ENCODE measurements at regions not wholly inside any gene's neighbourhood (a gene's known extent, or its start where the extent isn't known, plus 50 kb on each side); places are given as distances from the start of the nearest gene placed in this dataset.

GRCh38 chr2:138333121-138333520, 168.4 kb upstream of the SPOPL start:
- H3K4me1 ChIP-seq (replicated peaks in 1 of 2), result peaks cover 9 to 15% of the 10 kb centered on the region in 2 donors
- intact Hi-C loops (cut with DNase I), result no loop called here
- no peak for DNase-seq
- H3K9me3 ChIP-seq (replicated peaks in 1 of 3), result no peaks in the 10 kb centered on the region
- H3K27me3 ChIP-seq, result no peaks in the 10 kb centered on the region
- H3K36me3 ChIP-seq (replicated peaks in 1 of 2), result no peaks in the 10 kb centered on the region
- H3K27ac ChIP-seq, result no peak overlapping the region
- TF ChIP-seq POLR2A (IDR thresholded peaks at IDR 0.05), result no peak
- no peak for TF ChIP-seq CTCF (IDR thresholded peaks at IDR 0.05)
- no peak overlapping the region for H3K4me3 ChIP-seq

GRCh38 chr2:138333677-138334076, 167.9 kb upstream of the SPOPL start:
- DNase-seq, result no peak
- Histone ChIP-seq H3K36me3 (replicated peaks in 1 of 2) (no peaks in the 10 kb centered on the region), H3K4me1 (replicated peaks in 1 of 2) (peaks cover 4 to 11% of the 10 kb centered on the region in 2 donors), H3K27me3 (no peaks in the 10 kb centered on the region), H3K27ac (no peak overlapping the region), H3K9me3 (replicated peaks in 1 of 3) (no peaks in the 10 kb centered on the region), H3K4me3 (no peak overlapping the region)
- TF ChIP-seq CTCF (IDR thresholded peaks at IDR 0.05) (no peak), POLR2A (IDR thresholded peaks at IDR 0.05) (no peak)
- WGBS, 4 donors, result 89 to 100% (median 91%) methylated on average over 1 of the region's 1 CpG
- intact Hi-C loops (cut with DNase I), result no loop called here

GRCh38 chr2:138334323-138334722, 167.2 kb upstream of the SPOPL start:
- Histone ChIP-seq H3K4me1 (replicated peaks in 1 of 2) (peaks cover 4 to 7% of the 10 kb centered on the region in 2 donors), H3K9me3 (replicated peaks in 1 of 3) (no peaks in the 10 kb centered on the region), H3K36me3 (replicated peaks in 1 of 2) (no peaks in the 10 kb centered on the region), H3K4me3 (no peak overlapping the region), H3K27ac (no peak overlapping the region), H3K27me3 (no peaks in the 10 kb centered on the region)
- WGBS, 4 donors, result 41 to 51% (median 46%) methylated on average over 3 of the region's 3 CpGs
- intact Hi-C loops (cut with DNase I), result no loop called here
- DNase-seq, result peak in 1 of 7 donors; percentile 18
- TF ChIP-seq POLR2A (IDR thresholded peaks at IDR 0.05), result no peak
- no peak for TF ChIP-seq CTCF (IDR thresholded peaks at IDR 0.05)

- Histone ChIP-seq H3K4me3 (no peak overlapping the region), H3K27ac (no peak overlapping the region), H3K4me1 (replicated peaks in 1 of 2) (no peaks in the 10 kb centered on the region), H3K27me3 (no peaks in the 10 kb centered on the region), H3K9me3 (replicated peaks in 1 of 3) (no peaks in the 10 kb centered on the region), H3K36me3 (replicated peaks in 1 of 2) (no peaks in the 10 kb centered on the region)
- intact Hi-C loops (cut with DNase I), result no loop called here
- TF ChIP-seq CTCF (IDR thresholded peaks at IDR 0.05) (no peak), POLR2A (IDR thresholded peaks at IDR 0.05) (no peak)
- no peak for DNase-seq
These were observed 166.5 kb upstream of the SPOPL start for GRCh38 chr2:138335036-138335435.

Measured in adrenal gland (tissue), 9 donors.